Lung microvascular endothelial cell (primary cell): ENCODE measurements at regions not wholly inside any gene's neighbourhood (a gene's known extent, or its start where the extent isn't known, plus 50 kb on each side); places are given as distances from the start of the nearest gene placed in this dataset.
"Not testable (repeated sequence)": the region's sequence is repeated elsewhere in the genome, so short reads cannot be mapped to it uniquely, and the experiment has no call there.

Source experiments
- DNase-seq, 2 donors: peaks; one replicate each; pipeline versions ENCODE4 v3.0.0 to v3.0.0-alpha.2; 2010; ENCODE audit warnings: low read depth in 2 of 2

GRCh38 chr15:70602834-70603560 lies 160.4 kb downstream of the UACA start:
- no peak for DNase-seq

- no peak for DNase-seq
Observed at GRCh38 chr15:70602281-70602680, 161.1 kb downstream of the UACA start.

- no peak for DNase-seq
Observed at GRCh38 chr15:70597945-70598344, 165.4 kb downstream of the UACA start.

- DNase-seq = no peak
Observed at GRCh38 chr15:70597056-70597603, 166.2 kb downstream of the UACA start.

- DNase-seq = peak in 1 of 2 donors; percentile 81
Observed at GRCh38 chr15:70596354-70597055, 166.9 kb downstream of the UACA start.

GRCh38 chr15:70593795-70594194 lies 169.6 kb downstream of the UACA start:
- DNase-seq = no peak

GRCh38 chr15:70589728-70590127 lies 173.6 kb downstream of the UACA start:
- no peak for DNase-seq

- no peak for DNase-seq
Observed at GRCh38 chr15:70589221-70589620, 174.1 kb downstream of the UACA start.

- DNase-seq = no peak
Observed at GRCh38 chr15:70588613-70589012, 174.7 kb downstream of the UACA start.

- DNase-seq = no peak
Observed at GRCh38 chr15:70587896-70588567, 175.3 kb downstream of the UACA start.

GRCh38 chr15:70587012-70587634 lies 176.2 kb downstream of the UACA start:
- not testable (repeated sequence) for DNase-seq

GRCh38 chr15:70586241-70586640 lies 177.1 kb downstream of the UACA start:
- no peak for DNase-seq

- DNase-seq = no peak
Observed at GRCh38 chr15:70585707-70586034, 177.7 kb downstream of the UACA start.

GRCh38 chr15:70584838-70585706 lies 178.3 kb downstream of the UACA start:
- DNase-seq = peak in 1 of 2 donors; percentile 14

GRCh38 chr15:70584441-70584837 lies 178.9 kb downstream of the UACA start:
- DNase-seq = no peak

- no peak for DNase-seq
Observed at GRCh38 chr15:70583006-70583405, 180.4 kb downstream of the UACA start.

- DNase-seq = no peak
Observed at GRCh38 chr15:70582143-70582945, 181.0 kb downstream of the UACA start.

- DNase-seq = no peak
Observed at GRCh38 chr15:70580958-70581357, 182.4 kb downstream of the UACA start.

- DNase-seq = no peak
Observed at GRCh38 chr15:70580286-70580685, 183.1 kb downstream of the UACA start.

- no peak for DNase-seq
Observed at GRCh38 chr15:70579766-70580165, 183.6 kb downstream of the UACA start.
